Glutamatergic neuron (in vitro differentiated cells): ENCODE measurements at regions not wholly inside any gene's neighbourhood (a gene's known extent, or its start where the extent isn't known, plus 50 kb on each side); places are given as distances from the start of the nearest gene placed in this dataset.

Experiments
- DNase-seq: peaks from one replicate; pipeline ENCODE4 v3.0.0; 2022
- H3K27ac Mint-ChIP-seq: one replicate; pipeline ENCODE4 v1.8.0; 2020; ENCODE audit warnings: mild to moderate bottlenecking, mixed read lengths, inconsistent platforms; ENCODE audit not compliant: unreplicated experiment
- H3K27me3 Mint-ChIP-seq: one replicate; pipeline ENCODE4 v1.8.0; 2020; ENCODE audit warnings: mild to moderate bottlenecking, moderate library complexity, mixed read lengths, inconsistent platforms; ENCODE audit not compliant: unreplicated experiment
- H3K36me3 Mint-ChIP-seq: one replicate; pipeline ENCODE4 v1.8.0; 2020; ENCODE audit warnings: mild to moderate bottlenecking, mixed read lengths, inconsistent platforms; ENCODE audit not compliant: unreplicated experiment
- H3K4me1 Mint-ChIP-seq: one replicate; pipeline ENCODE4 v1.8.0; 2020; ENCODE audit warnings: mild to moderate bottlenecking, low read depth, mixed read lengths, inconsistent platforms; ENCODE audit not compliant: unreplicated experiment
- H3K4me3 Mint-ChIP-seq: one replicate; pipeline ENCODE4 v1.8.0; 2020; ENCODE audit warnings: mild to moderate bottlenecking, mixed read lengths, inconsistent platforms; ENCODE audit not compliant: unreplicated experiment
- H3K9me3 Mint-ChIP-seq: one replicate; pipeline ENCODE4 v1.8.0; 2020; ENCODE audit warnings: mild to moderate bottlenecking, moderate library complexity, mixed read lengths, inconsistent platforms; ENCODE audit not compliant: unreplicated experiment
- CTCF ChIP-seq: fragments of 200-600 bp; sonication (generic); IDR thresholded peaks from one replicate; pipeline ENCODE4 v1.5.0; 2021; ENCODE audit not compliant: partially characterized antibody, unreplicated experiment

GRCh38 chr6:56758120-56758519, 115.4 kb upstream of the DST start:
- no peak for TF ChIP-seq CTCF
- no peak for DNase-seq
- Mint-ChIP-seq H3K9me3 (peaks cover 7% of the 10 kb centered on the region), H3K4me3 (no peak overlapping the region), H3K36me3 (no peaks in the 10 kb centered on the region), H3K27me3 (no peaks in the 10 kb centered on the region), H3K27ac (no peak overlapping the region), H3K4me1 (peaks cover 60% of the 10 kb centered on the region)

GRCh38 chr6:56757588-56757984, 114.9 kb upstream of the DST start:
- no peak for TF ChIP-seq CTCF
- H3K36me3 Mint-ChIP-seq, result no peaks in the 10 kb centered on the region
- peak overlapping the region; percentile 94 for H3K27ac Mint-ChIP-seq
- H3K4me3 Mint-ChIP-seq, result peak overlapping the region; percentile 59
- peaks cover 7% of the 10 kb centered on the region for H3K9me3 Mint-ChIP-seq
- peaks cover 63% of the 10 kb centered on the region for H3K4me1 Mint-ChIP-seq
- no peak for DNase-seq
- no peaks in the 10 kb centered on the region for H3K27me3 Mint-ChIP-seq

GRCh38 chr6:56756791-56757587, 114.3 kb upstream of the DST start:
- peak overlapping the region; percentile 59 for H3K4me3 Mint-ChIP-seq
- peak overlapping the region; percentile 94 for H3K27ac Mint-ChIP-seq
- peaks cover 65% of the 10 kb centered on the region for H3K4me1 Mint-ChIP-seq
- peaks cover 3% of the 10 kb centered on the region for H3K27me3 Mint-ChIP-seq
- peaks cover 10% of the 10 kb centered on the region for H3K9me3 Mint-ChIP-seq
- H3K36me3 Mint-ChIP-seq, result no peaks in the 10 kb centered on the region
- DNase-seq, result no peak
- TF ChIP-seq CTCF, result no peak

GRCh38 chr6:56756219-56756789, 113.6 kb upstream of the DST start:
- Mint-ChIP-seq H3K4me3 (peak overlapping the region; percentile 59), H3K27ac (peak overlapping the region; percentile 94), H3K9me3 (peaks cover 10% of the 10 kb centered on the region), H3K27me3 (peaks cover 3% of the 10 kb centered on the region), H3K36me3 (no peaks in the 10 kb centered on the region), H3K4me1 (peaks cover 67% of the 10 kb centered on the region)
- no peak for DNase-seq
- no peak for TF ChIP-seq CTCF

- peaks cover 11% of the 10 kb centered on the region for H3K9me3 Mint-ChIP-seq
- H3K27ac Mint-ChIP-seq, result peak overlapping the region; percentile 10
- peak overlapping the region; percentile 37 for H3K4me3 Mint-ChIP-seq
- no peak for DNase-seq
- no peak for TF ChIP-seq CTCF
- peaks cover 71% of the 10 kb centered on the region for H3K4me1 Mint-ChIP-seq
- H3K27me3 Mint-ChIP-seq, result peaks cover 3% of the 10 kb centered on the region
- no peaks in the 10 kb centered on the region for H3K36me3 Mint-ChIP-seq
Measured at GRCh38 chr6:56755040-56755439, 112.4 kb upstream of the DST start.
